Stimulated activated naive B cell treated with anti-CD40 and anti-IgM and Interleukin-4, amounts not matched to agents 10 μg/mL and 1 μg/mL and 100 μg/mL, for 72 hours (primary cell): ENCODE measurements at regions not wholly inside any gene's neighbourhood (a gene's known extent, or its start where the extent isn't known, plus 50 kb on each side); places are given as distances from the start of the nearest gene placed in this dataset.

Source experiments
- ATAC-seq, 2 donors: fragments of 150-1000 bp; cut with Tn5 transposase; replicated peaks; 2 replicates each; pipeline ENCODE4 v1.10.0; 2021; ENCODE audit warnings: moderate library complexity in 1 of 2
- DNase-seq: peaks from one replicate; pipeline ENCODE4 v3.0.0; 2021
- H3K27ac Mint-ChIP-seq: one replicate; pipeline ENCODE4 v1.8.0; 2022; ENCODE audit warnings: mild to moderate bottlenecking, mixed read lengths
- H3K27me3 Mint-ChIP-seq, 2 donors: one replicate each; pipeline ENCODE4 v1.8.0; 2022; ENCODE audit warnings: mixed read lengths in 2 of 2
- H3K36me3 Mint-ChIP-seq, 2 donors: one replicate each; pipeline ENCODE4 v1.8.0; 2022; ENCODE audit warnings: mixed read lengths in 2 of 2, mild to moderate bottlenecking in 1 of 2
- H3K4me1 Mint-ChIP-seq, 2 donors: one replicate each; pipeline ENCODE4 v1.8.0; 2022; ENCODE audit warnings: mixed read lengths in 2 of 2, mild to moderate bottlenecking in 1 of 2
- H3K4me3 Mint-ChIP-seq, 2 donors: one replicate each; pipeline ENCODE4 v1.8.0; 2022; ENCODE audit warnings: mild to moderate bottlenecking in 2 of 2, mixed read lengths in 2 of 2, moderate library complexity in 1 of 2
- H3K9me3 Mint-ChIP-seq, 2 donors: one replicate each; pipeline ENCODE4 v1.8.0; 2022; ENCODE audit warnings: mixed read lengths in 2 of 2, mild to moderate bottlenecking in 1 of 2

- H3K4me3 Mint-ChIP-seq = no peak overlapping the region
- H3K27me3 Mint-ChIP-seq = no peaks in the 10 kb centered on the region
- ATAC-seq (no peak), DNase-seq (no peak)
- H3K36me3 Mint-ChIP-seq = no peaks in the 10 kb centered on the region
- H3K27ac Mint-ChIP-seq = no peak overlapping the region
- H3K9me3 Mint-ChIP-seq = no peaks in the 10 kb centered on the region
- peaks cover 13 to 23% of the 10 kb centered on the region in 2 donors for H3K4me1 Mint-ChIP-seq
Measured at GRCh38 chr2:181185948-181186347, 205.5 kb downstream of the UBE2E3 start.

GRCh38 chr2:181188605-181189004 is 208.2 kb downstream of the UBE2E3 start:
- peaks cover 13 to 21% of the 10 kb centered on the region in 2 donors for H3K4me1 Mint-ChIP-seq
- H3K4me3 Mint-ChIP-seq = no peak overlapping the region

GRCh38 chr2:181189951-181190350 is 209.5 kb downstream of the UBE2E3 start:
- ATAC-seq = no peak

More at GRCh38 chr2:181188605-181189004, 208.2 kb downstream of the UBE2E3 start:
- no peak for ATAC-seq
- Mint-ChIP-seq H3K27ac (no peak overlapping the region), H3K27me3 (no peaks in the 10 kb centered on the region), H3K9me3 (no peaks in the 10 kb centered on the region), H3K36me3 (no peaks in the 10 kb centered on the region)
- DNase-seq = no peak

GRCh38 chr2:181190711-181191110 is 210.3 kb downstream of the UBE2E3 start:
- no peaks in the 10 kb centered on the region for H3K27me3 Mint-ChIP-seq
- no peak overlapping the region for H3K27ac Mint-ChIP-seq
- H3K4me3 Mint-ChIP-seq = no peak overlapping the region

More at GRCh38 chr2:181189951-181190350, 209.5 kb downstream of the UBE2E3 start:
- Mint-ChIP-seq H3K9me3 (peaks cover 0 to 2% of the 10 kb centered on the region in 2 donors), H3K4me3 (no peak overlapping the region), H3K36me3 (no peaks in the 10 kb centered on the region), H3K27ac (no peak overlapping the region), H3K4me1 (peaks cover 3 to 11% of the 10 kb centered on the region in 2 donors), H3K27me3 (no peaks in the 10 kb centered on the region)
- DNase-seq = no peak

GRCh38 chr2:181193550-181193949 is 213.1 kb downstream of the UBE2E3 start:
- DNase-seq = no peak
- Mint-ChIP-seq H3K27me3 (no peaks in the 10 kb centered on the region), H3K4me1 (peaks cover 3 to 14% of the 10 kb centered on the region in 2 donors), H3K4me3 (no peak overlapping the region), H3K27ac (no peak overlapping the region), H3K9me3 (peaks cover 0 to 2% of the 10 kb centered on the region in 2 donors), H3K36me3 (no peaks in the 10 kb centered on the region)
- ATAC-seq = no peak

More at GRCh38 chr2:181190711-181191110, 210.3 kb downstream of the UBE2E3 start:
- no peaks in the 10 kb centered on the region for H3K36me3 Mint-ChIP-seq
- peaks cover 0 to 4% of the 10 kb centered on the region in 2 donors for H3K4me1 Mint-ChIP-seq
- peaks cover 0 to 2% of the 10 kb centered on the region in 2 donors for H3K9me3 Mint-ChIP-seq
- DNase-seq (no peak), ATAC-seq (no peak)

DNA sequence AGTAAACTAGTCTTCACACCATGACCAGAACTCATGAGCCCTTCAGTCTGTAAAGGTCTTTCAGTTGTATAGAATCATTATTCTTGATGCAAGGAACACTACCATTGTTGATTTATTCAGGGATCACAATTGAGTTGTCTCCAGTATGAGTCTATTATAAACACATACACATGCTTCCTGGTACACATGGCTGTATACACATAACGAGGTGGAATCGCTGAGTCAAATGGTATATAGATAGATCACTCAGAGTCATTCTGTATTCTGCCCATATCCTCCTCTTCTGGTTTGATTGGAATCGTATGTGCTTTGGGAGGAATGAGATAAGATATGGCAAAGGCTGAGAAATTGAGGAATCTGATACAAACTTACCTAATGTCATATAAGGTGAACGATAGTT is 216.0 kb downstream of the UBE2E3 start:
- no peak overlapping the region for H3K27ac Mint-ChIP-seq
- H3K4me1 Mint-ChIP-seq = peaks cover 3 to 16% of the 10 kb centered on the region in 2 donors
- peaks cover 0 to 2% of the 10 kb centered on the region in 2 donors for H3K9me3 Mint-ChIP-seq
- ATAC-seq (no peak), DNase-seq (no peak)
- no peaks in the 10 kb centered on the region for H3K36me3 Mint-ChIP-seq
- H3K4me3 Mint-ChIP-seq = no peak overlapping the region
- H3K27me3 Mint-ChIP-seq = no peaks in the 10 kb centered on the region

GRCh38 chr2:181197140-181197760 is 216.8 kb downstream of the UBE2E3 start:
- no peak for ATAC-seq
- no peak for DNase-seq
- no peaks in the 10 kb centered on the region for H3K36me3 Mint-ChIP-seq
- peaks cover 3 to 16% of the 10 kb centered on the region in 2 donors for H3K4me1 Mint-ChIP-seq
- H3K9me3 Mint-ChIP-seq = peaks cover 0 to 2% of the 10 kb centered on the region in 2 donors
- no peaks in the 10 kb centered on the region for H3K27me3 Mint-ChIP-seq
- no peak overlapping the region for H3K4me3 Mint-ChIP-seq
- H3K27ac Mint-ChIP-seq = no peak overlapping the region

- no peak overlapping the region for H3K4me3 Mint-ChIP-seq
- no peak overlapping the region for H3K27ac Mint-ChIP-seq
- H3K9me3 Mint-ChIP-seq = peaks cover 0 to 2% of the 10 kb centered on the region in 2 donors
Measured at GRCh38 chr2:181198183-181198864, 217.9 kb downstream of the UBE2E3 start.

DNA sequence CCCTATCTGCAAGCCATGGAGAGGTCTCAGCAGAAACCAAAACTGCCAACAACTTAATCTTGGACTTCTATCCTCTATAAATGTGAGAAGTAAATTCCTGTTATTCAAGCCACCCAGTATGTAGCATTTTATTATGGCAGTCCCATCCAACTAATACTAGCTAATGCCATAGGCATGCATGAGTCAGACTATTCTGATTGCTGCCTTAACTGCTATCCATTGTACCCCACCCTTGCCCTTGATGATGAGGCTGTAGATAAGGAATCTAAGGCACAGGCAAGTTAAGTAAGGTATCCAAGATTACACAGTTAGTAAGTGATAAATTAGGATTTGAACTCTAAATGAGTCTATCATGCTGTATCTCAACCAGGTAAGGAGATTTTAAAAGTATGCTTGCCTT is 223.0 kb downstream of the UBE2E3 start:
- ATAC-seq = no peak
- Mint-ChIP-seq H3K36me3 (peaks cover 5 to 9% of the 10 kb centered on the region in 2 donors), H3K27me3 (no peaks in the 10 kb centered on the region), H3K27ac (no peak overlapping the region), H3K4me1 (peaks cover 2 to 3% of the 10 kb centered on the region in 2 donors), H3K9me3 (peaks cover 14 to 17% of the 10 kb centered on the region in 2 donors), H3K4me3 (no peak overlapping the region)
- DNase-seq = no peak

More at GRCh38 chr2:181198183-181198864, 217.9 kb downstream of the UBE2E3 start:
- DNase-seq (no peak), ATAC-seq (no peak)
- H3K27me3 Mint-ChIP-seq = no peaks in the 10 kb centered on the region
- H3K4me1 Mint-ChIP-seq = peaks cover 3 to 16% of the 10 kb centered on the region in 2 donors
- no peaks in the 10 kb centered on the region for H3K36me3 Mint-ChIP-seq

GRCh38 chr2:181203916-181204315 is 223.5 kb downstream of the UBE2E3 start:
- ATAC-seq = no peak
- DNase-seq = no peak
- no peak overlapping the region for H3K27ac Mint-ChIP-seq
- H3K36me3 Mint-ChIP-seq = peaks cover 5 to 9% of the 10 kb centered on the region in 2 donors
- H3K27me3 Mint-ChIP-seq = no peaks in the 10 kb centered on the region
- H3K4me3 Mint-ChIP-seq = no peak overlapping the region
- H3K9me3 Mint-ChIP-seq = peaks cover 17 to 21% of the 10 kb centered on the region in 2 donors
- no peaks in the 10 kb centered on the region for H3K4me1 Mint-ChIP-seq

GRCh38 chr2:181218401-181218821 is 238.0 kb downstream of the UBE2E3 start:
- DNase-seq = no peak
- H3K9me3 Mint-ChIP-seq = peaks cover 0 to 2% of the 10 kb centered on the region in 2 donors
- no peak for ATAC-seq
- H3K36me3 Mint-ChIP-seq = no peaks in the 10 kb centered on the region
- no peaks in the 10 kb centered on the region for H3K27me3 Mint-ChIP-seq
- no peak overlapping the region for H3K27ac Mint-ChIP-seq
- peaks cover 0 to 2% of the 10 kb centered on the region in 2 donors for H3K4me1 Mint-ChIP-seq
- no peak overlapping the region for H3K4me3 Mint-ChIP-seq

- no peaks in the 10 kb centered on the region for H3K36me3 Mint-ChIP-seq
- no peak for ATAC-seq
- no peak for DNase-seq
- H3K4me3 Mint-ChIP-seq = no peak overlapping the region
- H3K4me1 Mint-ChIP-seq = no peaks in the 10 kb centered on the region
- H3K9me3 Mint-ChIP-seq = peaks cover 0 to 2% of the 10 kb centered on the region in 2 donors
- no peak overlapping the region for H3K27ac Mint-ChIP-seq
- no peaks in the 10 kb centered on the region for H3K27me3 Mint-ChIP-seq
Measured at GRCh38 chr2:181223234-181223633, 234.0 kb upstream of the ITGA4 start.

- Mint-ChIP-seq H3K27ac (no peak overlapping the region), H3K27me3 (no peaks in the 10 kb centered on the region), H3K4me3 (no peak overlapping the region), H3K36me3 (no peaks in the 10 kb centered on the region), H3K9me3 (peaks cover 0 to 2% of the 10 kb centered on the region in 2 donors), H3K4me1 (no peaks in the 10 kb centered on the region)
- DNase-seq = no peak
- no peak for ATAC-seq
Measured at GRCh38 chr2:181224866-181225265, 232.3 kb upstream of the ITGA4 start.

- no peaks in the 10 kb centered on the region for H3K36me3 Mint-ChIP-seq
Measured at GRCh38 chr2:181228661-181229060, 228.5 kb upstream of the ITGA4 start.

DNA sequence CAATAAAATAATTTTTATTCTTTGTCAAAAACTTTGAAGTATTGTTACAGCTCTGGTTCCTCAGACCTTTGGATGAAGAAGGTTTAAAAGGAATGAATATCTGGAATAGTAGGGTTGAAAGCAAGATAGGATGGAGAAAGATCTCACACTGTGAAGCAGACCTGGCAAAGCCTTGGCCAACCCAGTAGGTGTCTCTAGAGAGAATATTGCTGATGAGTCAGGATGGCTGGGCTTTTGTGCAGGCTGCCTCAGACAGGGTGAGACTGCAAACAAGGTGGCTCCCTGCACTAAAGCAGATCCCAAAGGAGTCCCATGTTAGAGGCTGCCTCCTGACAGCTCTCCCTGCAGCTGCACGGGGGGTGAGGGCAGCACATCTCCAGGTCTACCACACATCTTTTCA is 226.0 kb upstream of the ITGA4 start:
- H3K27ac Mint-ChIP-seq = no peak overlapping the region
- H3K27me3 Mint-ChIP-seq = no peaks in the 10 kb centered on the region
- ATAC-seq (no peak), DNase-seq (no peak)
- H3K9me3 Mint-ChIP-seq = no peaks in the 10 kb centered on the region
- H3K4me1 Mint-ChIP-seq = peaks cover 2 to 4% of the 10 kb centered on the region in 2 donors
- H3K36me3 Mint-ChIP-seq = no peaks in the 10 kb centered on the region
- no peak overlapping the region for H3K4me3 Mint-ChIP-seq

More at GRCh38 chr2:181228661-181229060, 228.5 kb upstream of the ITGA4 start:
- Mint-ChIP-seq H3K4me1 (no peaks in the 10 kb centered on the region), H3K9me3 (no peaks in the 10 kb centered on the region), H3K27me3 (no peaks in the 10 kb centered on the region), H3K4me3 (no peak overlapping the region), H3K27ac (no peak overlapping the region)
- DNase-seq (no peak), ATAC-seq (no peak)
